HCT116 (cell line): ENCODE measurements at regions not wholly inside any gene's neighbourhood (a gene's known extent, or its start where the extent isn't known, plus 50 kb on each side); places are given as distances from the start of the nearest gene placed in this dataset.

Experiments
- ATAC-seq: fragments of 200-7000 bp; cut with Tn5 transposase; 2 replicates; pipeline ENCODE4 v1.9.1; 2020; ENCODE audit warnings: mild to moderate bottlenecking, moderate library complexity
- BruUV-seq: library from RNA; stranded (reverse); fragments of 400-500 nt; replicated peaks from 2 replicates; lab custom pipeline; 2021; lab: Mats Ljungman, UMichigan
- CTCF ChIA-PET: fragments of 300-600 bp; sonication (Branson Sonifier 250); formaldehyde crosslinking; loops from one replicate; lab custom pipeline; 2021; ENCODE audit warnings: antibody characterized with exemption; lab: Charles Lee
- POLR2A ChIA-PET: fragments of 300-600, 350-600 bp; sonication (Branson Sonifier 250); formaldehyde crosslinking; loops from one replicate; lab custom pipeline; 2021; ENCODE audit warnings: antibody characterized with exemption; lab: Charles Lee
- RAD21 ChIA-PET, 2 experiments: fragments of 300-600 bp; sonication (Branson Sonifier 250); formaldehyde crosslinking; loops; one replicate each; lab custom pipeline; 2023; ENCODE audit warnings: low total read pairs in 2 of 2; ENCODE audit not compliant: uncharacterized antibody in 2 of 2, unreplicated experiment in 2 of 2, low non-redundant PET in 1 of 2; lab: Charles Lee
- DNase-seq: peaks from one replicate; pipeline ENCODE4 v3.0.0-alpha.2; 2010; ENCODE audit warnings: low read depth, low spot score
- H2AFZ ChIP-seq: fragments of 200-600 bp; shearing (Covaris generic), sonication (generic); 2 replicates; pipeline ENCODE4 v1.6.1; 2017; ENCODE audit warnings: low read depth, mixed run types, mixed read lengths, antibody characterized with exemption, low read length; ENCODE audit not compliant: poor library complexity, severe bottlenecking
- H3K27ac ChIP-seq: 2 replicates; pipeline ENCODE4 v1.5.1; 2012; ENCODE audit warnings: low read depth, low read length
- H3K27me3 ChIP-seq: fragments of 200-600 bp; sonication (generic); 2 replicates; pipeline ENCODE4 v1.6.1; 2016; ENCODE audit warnings: mixed run types, low read length, mixed read lengths; ENCODE audit not compliant: insufficient read depth
- H3K36me3 ChIP-seq, 2 experiments: fragments of 200-500 bp in 1 of 2; fragments of 200-600 bp in 1 of 2; sonication (Bioruptor generic) in 1 of 2; sonication (generic) in 1 of 2; 2 replicates each; pipeline versions ENCODE4 v1.5.1 to v1.6.1; 2014 to 2016; ENCODE audit warnings: low read length in 2 of 2, inconsistent platforms in 1 of 2, mixed read lengths in 1 of 2, mixed run types in 1 of 2; ENCODE audit not compliant: insufficient read depth in 2 of 2, control insufficient read depth in 1 of 2
- H3K4me1 ChIP-seq, 2 experiments: fragments of 200-600 bp in 1 of 2; sonication (generic) in 1 of 2; 2 replicates each; pipeline versions ENCODE4 v1.5.1 to v1.6.1; 2012 to 2017; ENCODE audit warnings: low read length in 2 of 2, inconsistent platforms in 1 of 2, mild to moderate bottlenecking in 1 of 2, mixed read lengths in 1 of 2, mixed run types in 1 of 2, moderate library complexity in 1 of 2; ENCODE audit not compliant: insufficient read depth in 2 of 2, control insufficient read depth in 1 of 2
- H3K4me2 ChIP-seq: fragments of 200-600 bp; sonication (generic); 2 replicates; pipeline ENCODE4 v1.6.1; 2017; ENCODE audit warnings: mixed run types, low read length, mixed read lengths
- H3K4me3 ChIP-seq, 2 experiments: fragments of 200-600 bp in 1 of 2; sonication (generic) in 1 of 2; replicated peaks in 1 of 2; 2 replicates each; pipeline ENCODE4 v1.5.1; 2011 to 2016; ENCODE audit warnings: low read length in 2 of 2, control low read depth in 1 of 2, low read depth in 1 of 2, mild to moderate bottlenecking in 1 of 2, mixed read lengths in 1 of 2, mixed run types in 1 of 2
- H3K79me2 ChIP-seq: fragments of 200-600 bp; sonication (generic); 2 replicates; pipeline ENCODE4 v1.6.1; 2017; ENCODE audit warnings: mild to moderate bottlenecking, mixed run types, low read length, moderate library complexity, mixed read lengths; ENCODE audit not compliant: insufficient read depth
- H3K9ac ChIP-seq: fragments of 200-600 bp; sonication (generic); 2 replicates; pipeline ENCODE4 v1.6.1; 2016; ENCODE audit warnings: low read length, mixed read lengths
- H3K9me2 ChIP-seq: fragments of 200-600 bp; sonication (generic), shearing (Covaris generic); 2 replicates; pipeline ENCODE4 v1.6.1; 2017; ENCODE audit warnings: mixed run types, mild to moderate bottlenecking, moderate library complexity; ENCODE audit not compliant: insufficient read depth
- H3K9me3 ChIP-seq, 2 experiments: fragments of 200-500 bp in 1 of 2; fragments of 200-600 bp in 1 of 2; sonication (Bioruptor generic) in 1 of 2; sonication (generic) in 1 of 2; 2 replicates each; pipeline ENCODE4 v1.6.1; 2014 to 2017; ENCODE audit warnings: low read length in 2 of 2, mixed read lengths in 2 of 2, inconsistent platforms in 1 of 2, low read depth in 1 of 2, mild to moderate bottlenecking in 1 of 2, mixed run types in 1 of 2, moderate library complexity in 1 of 2; ENCODE audit not compliant: control insufficient read depth in 1 of 2, insufficient read depth in 1 of 2
- H4K20me1 ChIP-seq: fragments of 200-600 bp; sonication (generic), shearing (Covaris generic); 2 replicates; pipeline ENCODE4 v1.6.1; 2017; ENCODE audit warnings: mixed run types, mild to moderate bottlenecking, moderate library complexity; ENCODE audit not compliant: insufficient read depth
- ATF3 ChIP-seq: IDR thresholded peaks from 2 replicates; pipeline ENCODE4 v1.6.1; 2012
- JUND ChIP-seq: IDR thresholded peaks from 2 replicates; pipeline ENCODE4 v1.6.1; 2012
- MAX ChIP-seq: IDR thresholded peaks from 2 replicates; pipeline ENCODE4 v1.6.1; 2012
- POLR2AphosphoS5 ChIP-seq: IDR thresholded peaks from 2 replicates; pipeline ENCODE4 v1.6.1; 2011; ENCODE audit warnings: mild to moderate bottlenecking, low read depth, low read length, moderate library complexity
- SRF ChIP-seq: IDR thresholded peaks from 2 replicates; pipeline ENCODE4 v1.6.1; 2012; ENCODE audit warnings: low read depth
- ZBTB33 ChIP-seq: IDR thresholded peaks from 2 replicates; pipeline ENCODE4 v1.6.1; 2011; ENCODE audit warnings: mild to moderate bottlenecking, low read length, moderate library complexity; ENCODE audit not compliant: insufficient replicate concordance; ENCODE audit errors: extremely low read depth
- intact Hi-C: fragments of 100-400 bp; cut with micrococcal nuclease; formaldehyde crosslinking; loops from 2 replicates; pipeline ENCODE4 v1.10.0; 2022

- peaks cover 0 to 6% of the 10 kb centered on the region in 2 experiments; a peak in 1 of 4 replicates for H3K4me1 ChIP-seq
- TF ChIP-seq SRF = no peak
- TF ChIP-seq ZBTB33 = no peak
- TF ChIP-seq JUND = no peak
- no peak for TF ChIP-seq ATF3
- TF ChIP-seq MAX = no peak
- TF ChIP-seq POLR2AphosphoS5 = no peak
- H3K9me2 ChIP-seq = no peaks in the 10 kb centered on the region
- peaks cover 8% of the 10 kb centered on the region; the same call in 1 of the 2 replicates for H3K27me3 ChIP-seq
- ChIA-PET CTCF (no interaction called here), POLR2A (no interaction called here), RAD21 (no interaction called here)
- no peak overlapping the region for H3K4me2 ChIP-seq
- ATAC-seq (no peak), DNase-seq (no peak)
- no peak overlapping the region for H3K4me3 ChIP-seq
- no peak overlapping the region for H2AFZ ChIP-seq
- no peaks in the 10 kb centered on the region for H3K9me3 ChIP-seq
- no peak overlapping the region for H3K27ac ChIP-seq
- H3K9ac ChIP-seq = no peak overlapping the region
- intact Hi-C loops = no loop called here
- H4K20me1 ChIP-seq = no peaks in the 10 kb centered on the region
- no TSS peak for BruUV-seq
- H3K36me3 ChIP-seq = no peaks in the 10 kb centered on the region
- H3K79me2 ChIP-seq = no peaks in the 10 kb centered on the region
Measured at GRCh38 chr3:124313621-124314020, 321.7 kb upstream of the ROPN1 start.
